ENCODE measurements at regions not wholly inside any gene's neighbourhood (a gene's known extent, or its start where the extent isn't known, plus 50 kb on each side); places are given as distances from the start of the nearest gene placed in this dataset.

DNA sequence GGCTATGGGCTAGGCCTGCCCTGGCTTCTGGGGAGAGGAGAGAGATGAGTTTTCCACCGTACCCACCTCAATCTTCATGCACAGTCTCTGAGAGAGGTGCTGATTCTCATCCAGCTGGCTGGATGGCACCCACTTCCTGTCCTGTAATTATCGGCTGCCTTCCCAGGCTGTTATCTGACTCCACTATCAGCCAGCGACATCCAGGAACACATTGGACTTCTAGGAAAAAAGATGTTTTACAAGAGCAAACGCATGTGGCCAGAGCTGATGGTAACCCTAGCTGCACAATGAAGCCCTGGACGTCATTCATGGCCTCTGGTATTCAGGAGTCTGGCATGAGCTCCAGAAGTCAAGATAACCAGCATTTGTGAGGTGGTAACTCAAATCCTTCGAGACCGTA, 137.4 kb downstream of the EHF start:
- DNase-seq (ENCODE audit: low read depth) = no peak
- no peak overlapping the region for H3K4me3 ChIP-seq (ENCODE audit: low read depth, low read length)
- TF ChIP-seq, protein P1, sequence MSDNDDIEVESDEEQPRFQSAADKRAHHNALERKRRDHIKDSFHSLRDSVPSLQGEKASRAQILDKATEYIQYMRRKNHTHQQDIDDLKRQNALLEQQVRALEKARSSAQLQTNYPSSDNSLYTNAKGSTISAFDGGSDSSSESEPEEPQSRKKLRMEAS (IDR thresholded peaks at IDR 0.05; ENCODE audit: low read depth, low read length) = no peak

- no peak overlapping the region for H3K4me3 ChIP-seq (ENCODE audit: low read depth, low read length)
- DNase-seq (ENCODE audit: low read depth) = no peak
- TF ChIP-seq MYC (IDR thresholded peaks at IDR 0.05; ENCODE audit: low read depth, low read length) (no peak), POLR2A (IDR thresholded peaks at IDR 0.05; ENCODE audit: extremely low read depth, insufficient read length) (no peak)
- TF ChIP-seq, protein P1 (IDR thresholded peaks at IDR 0.05; ENCODE audit: low read depth, low read length) = no peak
- TF ChIP-seq, protein P2, sequence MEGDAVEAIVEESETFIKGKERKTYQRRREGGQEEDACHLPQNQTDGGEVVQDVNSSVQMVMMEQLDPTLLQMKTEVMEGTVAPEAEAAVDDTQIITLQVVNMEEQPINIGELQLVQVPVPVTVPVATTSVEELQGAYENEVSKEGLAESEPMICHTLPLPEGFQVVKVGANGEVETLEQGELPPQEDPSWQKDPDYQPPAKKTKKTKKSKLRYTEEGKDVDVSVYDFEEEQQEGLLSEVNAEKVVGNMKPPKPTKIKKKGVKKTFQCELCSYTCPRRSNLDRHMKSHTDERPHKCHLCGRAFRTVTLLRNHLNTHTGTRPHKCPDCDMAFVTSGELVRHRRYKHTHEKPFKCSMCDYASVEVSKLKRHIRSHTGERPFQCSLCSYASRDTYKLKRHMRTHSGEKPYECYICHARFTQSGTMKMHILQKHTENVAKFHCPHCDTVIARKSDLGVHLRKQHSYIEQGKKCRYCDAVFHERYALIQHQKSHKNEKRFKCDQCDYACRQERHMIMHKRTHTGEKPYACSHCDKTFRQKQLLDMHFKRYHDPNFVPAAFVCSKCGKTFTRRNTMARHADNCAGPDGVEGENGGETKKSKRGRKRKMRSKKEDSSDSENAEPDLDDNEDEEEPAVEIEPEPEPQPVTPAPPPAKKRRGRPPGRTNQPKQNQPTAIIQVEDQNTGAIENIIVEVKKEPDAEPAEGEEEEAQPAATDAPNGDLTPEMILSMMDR (IDR thresholded peaks at IDR 0.05; ENCODE audit: low read depth, low read length) = no peak
Observed at GRCh38 chr11:34757026-34757451, 136.1 kb downstream of the EHF start.

DNA sequence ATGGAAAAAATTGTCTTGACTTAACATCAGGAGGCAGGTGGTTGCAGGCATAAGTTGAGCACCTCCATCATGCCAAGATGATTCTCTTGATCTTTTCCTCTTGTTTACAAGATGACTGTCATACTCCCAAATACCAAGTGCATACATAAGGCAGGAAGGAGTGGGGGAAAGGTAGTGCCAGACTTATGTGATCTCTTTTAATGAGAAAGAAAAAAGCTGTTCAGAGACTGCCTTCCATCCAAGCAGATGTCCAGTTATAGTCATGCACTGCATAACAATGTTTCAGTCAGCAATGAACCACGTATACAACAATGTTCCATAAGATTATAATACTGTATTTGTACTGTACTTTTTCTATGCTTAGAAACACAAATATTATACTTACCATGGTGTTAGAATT, 135.7 kb downstream of the EHF start:
- no peak for TF ChIP-seq POLR2A (IDR thresholded peaks at IDR 0.05; ENCODE audit: extremely low read depth, insufficient read length)
- no peak overlapping the region for H3K4me3 ChIP-seq (ENCODE audit: low read depth, low read length)
- DNase-seq (ENCODE audit: low read depth) = no peak

- H3K4me3 ChIP-seq (ENCODE audit: low read depth, low read length) = no peak overlapping the region
- no peak for DNase-seq (ENCODE audit: low read depth)
- TF ChIP-seq, protein P1 (IDR thresholded peaks at IDR 0.05; ENCODE audit: low read depth, low read length) = no peak
- TF ChIP-seq POLR2A (IDR thresholded peaks at IDR 0.05; ENCODE audit: extremely low read depth, insufficient read length) = no peak
- TF ChIP-seq, protein P2 (IDR thresholded peaks at IDR 0.05; ENCODE audit: low read depth, low read length) = no peak
- no peak for TF ChIP-seq MYC (IDR thresholded peaks at IDR 0.05; ENCODE audit: low read depth, low read length)
Observed at GRCh38 chr11:34755671-34756070, 134.8 kb downstream of the EHF start.

- DNase-seq (ENCODE audit: low read depth) = peak; percentile 8
Observed at GRCh38 chr11:34754171-34754823, 133.4 kb downstream of the EHF start.

GRCh38 chr11:34750692-34751405, 130.0 kb downstream of the EHF start:
- H3K4me3 ChIP-seq (ENCODE audit: low read depth, low read length) = no peak overlapping the region
- TF ChIP-seq, protein P1 (IDR thresholded peaks at IDR 0.05; ENCODE audit: low read depth, low read length) = no peak
- no peak for TF ChIP-seq POLR2A (IDR thresholded peaks at IDR 0.05; ENCODE audit: extremely low read depth, insufficient read length)
- TF ChIP-seq, protein P2 (IDR thresholded peaks at IDR 0.05; ENCODE audit: low read depth, low read length) = no peak
- no peak for DNase-seq (ENCODE audit: low read depth)

More at GRCh38 chr11:34754171-34754823, 133.4 kb downstream of the EHF start:
- H3K4me3 ChIP-seq (ENCODE audit: low read depth, low read length) = no peak overlapping the region
- TF ChIP-seq MYC (IDR thresholded peaks at IDR 0.05; ENCODE audit: low read depth, low read length) (no peak), POLR2A (IDR thresholded peaks at IDR 0.05; ENCODE audit: extremely low read depth, insufficient read length) (no peak)
- TF ChIP-seq, protein P2 (IDR thresholded peaks at IDR 0.05; ENCODE audit: low read depth, low read length) = no peak
